ENCODE measurements at regions not wholly inside any gene's neighbourhood (a gene's known extent, or its start where the extent isn't known, plus 50 kb on each side); places are given as distances from the start of the nearest gene placed in this dataset.

DNA sequence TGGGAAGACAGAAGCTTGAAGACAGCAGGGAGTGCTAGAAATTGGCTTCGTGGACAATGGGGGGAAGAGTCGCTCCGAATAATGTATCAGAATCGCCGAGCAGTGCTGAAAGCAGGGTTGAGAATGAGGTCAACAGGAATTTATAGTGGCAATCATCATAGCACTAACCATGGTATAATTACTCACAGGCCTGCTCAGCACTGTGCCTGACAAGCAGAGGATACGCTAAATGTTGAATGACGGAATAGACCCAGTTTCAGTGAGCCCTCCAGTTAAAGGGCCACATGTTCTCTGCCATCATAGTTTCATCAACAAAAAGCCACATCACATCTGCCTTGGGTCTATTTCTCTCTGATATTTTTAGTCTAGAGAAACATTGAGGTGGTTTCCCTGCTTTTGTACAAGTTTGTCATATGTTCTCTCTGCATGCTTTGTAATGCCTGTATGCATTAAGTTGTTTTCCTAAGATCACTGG is 130.3 kb upstream of the EGLN3 start:
- TF ChIP-seq, protein P1, sequence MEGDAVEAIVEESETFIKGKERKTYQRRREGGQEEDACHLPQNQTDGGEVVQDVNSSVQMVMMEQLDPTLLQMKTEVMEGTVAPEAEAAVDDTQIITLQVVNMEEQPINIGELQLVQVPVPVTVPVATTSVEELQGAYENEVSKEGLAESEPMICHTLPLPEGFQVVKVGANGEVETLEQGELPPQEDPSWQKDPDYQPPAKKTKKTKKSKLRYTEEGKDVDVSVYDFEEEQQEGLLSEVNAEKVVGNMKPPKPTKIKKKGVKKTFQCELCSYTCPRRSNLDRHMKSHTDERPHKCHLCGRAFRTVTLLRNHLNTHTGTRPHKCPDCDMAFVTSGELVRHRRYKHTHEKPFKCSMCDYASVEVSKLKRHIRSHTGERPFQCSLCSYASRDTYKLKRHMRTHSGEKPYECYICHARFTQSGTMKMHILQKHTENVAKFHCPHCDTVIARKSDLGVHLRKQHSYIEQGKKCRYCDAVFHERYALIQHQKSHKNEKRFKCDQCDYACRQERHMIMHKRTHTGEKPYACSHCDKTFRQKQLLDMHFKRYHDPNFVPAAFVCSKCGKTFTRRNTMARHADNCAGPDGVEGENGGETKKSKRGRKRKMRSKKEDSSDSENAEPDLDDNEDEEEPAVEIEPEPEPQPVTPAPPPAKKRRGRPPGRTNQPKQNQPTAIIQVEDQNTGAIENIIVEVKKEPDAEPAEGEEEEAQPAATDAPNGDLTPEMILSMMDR (conservative IDR thresholded peaks at IDR 0.05), result no peak
- no peak for TF ChIP-seq EZH2 (IDR thresholded peaks at IDR 0.05; ENCODE audit: low read depth)
